ENCODE measurements at regions not wholly inside any gene's neighbourhood (a gene's known extent, or its start where the extent isn't known, plus 50 kb on each side); places are given as distances from the start of the nearest gene placed in this dataset.

GRCh38 chr7:52961084-52961483 is 74.3 kb upstream of the POM121L12 start:
- H3K27me3 ChIP-seq (replicated peaks; ENCODE audit: control insufficient read depth, insufficient read depth, low read length), result no peaks in the 10 kb centered on the region
- Mint-ChIP-seq H3K36me3 (ENCODE audit: insufficient read depth, unreplicated experiment) (peaks cover 6% of the 10 kb centered on the region), H3K4me3 (ENCODE audit: unreplicated experiment) (no peak overlapping the region), H3K9me3 (ENCODE audit: unreplicated experiment) (peaks cover 15% of the 10 kb centered on the region), H3K27me3 (ENCODE audit: insufficient read depth, unreplicated experiment) (no peaks in the 10 kb centered on the region), H3K4me1 (ENCODE audit: low read depth, unreplicated experiment) (peaks cover 29% of the 10 kb centered on the region), H3K27ac (ENCODE audit: unreplicated experiment) (no peak overlapping the region)
- no peaks in the 10 kb centered on the region; the same call in 1 of the 2 replicates for H3K9me3 ChIP-seq
- POLR2A ChIA-PET, result no interaction called here
- DNase-seq, result peak in 1 of 2 experiments; percentile 23
- CTCF ChIA-PET, result no interaction called here
- peaks cover 16% of the 10 kb centered on the region for H3K4me1 ChIP-seq
- no TSS peak for BruUV-seq (replicated peaks)
- intact Hi-C loops (cut with micrococcal nuclease; ENCODE audit: unreplicated experiment), result no loop called here
- H3K36me3 ChIP-seq (ENCODE audit: control insufficient read depth, insufficient read depth, low read length), result no peaks in the 10 kb centered on the region
- H3K4me3 ChIP-seq (ENCODE audit: low read depth, low read length), result no peak overlapping the region
- TF ChIP-seq CTCF (IDR thresholded peaks at IDR 0.05; ENCODE audit: insufficient read depth in 1 of 2, low read depth in 1 of 2, low read length in 1 of 2, severe bottlenecking in 1 of 2, unreplicated experiment in 1 of 2), result no peak

GRCh38 chr7:52959878-52960660 is 75.4 kb upstream of the POM121L12 start:
- Mint-ChIP-seq H3K9me3 (ENCODE audit: unreplicated experiment) (peaks cover 15% of the 10 kb centered on the region), H3K4me3 (ENCODE audit: unreplicated experiment) (no peak overlapping the region), H3K4me1 (ENCODE audit: low read depth, unreplicated experiment) (peaks cover 35% of the 10 kb centered on the region), H3K36me3 (ENCODE audit: insufficient read depth, unreplicated experiment) (peaks cover 6% of the 10 kb centered on the region), H3K27me3 (ENCODE audit: insufficient read depth, unreplicated experiment) (no peaks in the 10 kb centered on the region), H3K27ac (ENCODE audit: unreplicated experiment) (no peak overlapping the region)
- Histone ChIP-seq H3K4me3 (ENCODE audit: low read depth, low read length) (no peak overlapping the region), H3K9me3 (no peaks in the 10 kb centered on the region; the same call in 1 of the 2 replicates), H3K27me3 (replicated peaks; ENCODE audit: control insufficient read depth, insufficient read depth, low read length) (no peaks in the 10 kb centered on the region), H3K4me1 (peaks cover 26% of the 10 kb centered on the region), H3K36me3 (ENCODE audit: control insufficient read depth, insufficient read depth, low read length) (no peaks in the 10 kb centered on the region)
- DNase-seq, result no peak
- TF ChIP-seq CTCF (IDR thresholded peaks at IDR 0.05; ENCODE audit: insufficient read depth in 1 of 2, low read depth in 1 of 2, low read length in 1 of 2, severe bottlenecking in 1 of 2, unreplicated experiment in 1 of 2), result no peak
- intact Hi-C loops (cut with micrococcal nuclease; ENCODE audit: unreplicated experiment), result no loop called here
- ChIA-PET CTCF (no interaction called here), POLR2A (no interaction called here)
- no TSS peak for BruUV-seq (replicated peaks)

- BruUV-seq (replicated peaks), result no TSS peak
- Histone ChIP-seq H3K36me3 (ENCODE audit: control insufficient read depth, insufficient read depth, low read length) (no peaks in the 10 kb centered on the region), H3K9me3 (no peaks in the 10 kb centered on the region; the same call in 1 of the 2 replicates), H3K4me1 (peaks cover 29% of the 10 kb centered on the region), H3K27me3 (replicated peaks; ENCODE audit: control insufficient read depth, insufficient read depth, low read length) (no peaks in the 10 kb centered on the region), H3K4me3 (ENCODE audit: low read depth, low read length) (no peak overlapping the region)
- Mint-ChIP-seq H3K4me3 (ENCODE audit: unreplicated experiment) (no peak overlapping the region), H3K4me1 (ENCODE audit: low read depth, unreplicated experiment) (peaks cover 40% of the 10 kb centered on the region), H3K27me3 (ENCODE audit: insufficient read depth, unreplicated experiment) (no peaks in the 10 kb centered on the region), H3K9me3 (ENCODE audit: unreplicated experiment) (peaks cover 15% of the 10 kb centered on the region), H3K27ac (ENCODE audit: unreplicated experiment) (no peak overlapping the region), H3K36me3 (ENCODE audit: insufficient read depth, unreplicated experiment) (peaks cover 6% of the 10 kb centered on the region)
- ChIA-PET POLR2A (no interaction called here), CTCF (no interaction called here)
- no peak for TF ChIP-seq CTCF (IDR thresholded peaks at IDR 0.05; ENCODE audit: insufficient read depth in 1 of 2, low read depth in 1 of 2, low read length in 1 of 2, severe bottlenecking in 1 of 2, unreplicated experiment in 1 of 2)
- intact Hi-C loops (cut with micrococcal nuclease; ENCODE audit: unreplicated experiment), result no loop called here
- DNase-seq, result no peak
Observed at GRCh38 chr7:52959336-52959735, 76.1 kb upstream of the POM121L12 start.

Measured in Caco-2 (cell line).